ENCODE measurements at regions not wholly inside any gene's neighbourhood (a gene's known extent, or its start where the extent isn't known, plus 50 kb on each side); places are given as distances from the start of the nearest gene placed in this dataset.

GRCh38 chr1:82215056-82215852 lies 414.5 kb downstream of the ADGRL2 start:
- no peak for TF ChIP-seq TAF1 (IDR thresholded peaks at IDR 0.05; ENCODE audit: borderline replicate concordance, low read depth, low read length)
- TF ChIP-seq POLR2A (IDR thresholded peaks at IDR 0.05; ENCODE audit: low read depth, low read length), result no peak
- no peak for TF ChIP-seq POLR2AphosphoS5 (IDR thresholded peaks at IDR 0.05; ENCODE audit: low read depth, low read length)
